ENCODE measurements at regions not wholly inside any gene's neighbourhood (a gene's known extent, or its start where the extent isn't known, plus 50 kb on each side); places are given as distances from the start of the nearest gene placed in this dataset.

DNA sequence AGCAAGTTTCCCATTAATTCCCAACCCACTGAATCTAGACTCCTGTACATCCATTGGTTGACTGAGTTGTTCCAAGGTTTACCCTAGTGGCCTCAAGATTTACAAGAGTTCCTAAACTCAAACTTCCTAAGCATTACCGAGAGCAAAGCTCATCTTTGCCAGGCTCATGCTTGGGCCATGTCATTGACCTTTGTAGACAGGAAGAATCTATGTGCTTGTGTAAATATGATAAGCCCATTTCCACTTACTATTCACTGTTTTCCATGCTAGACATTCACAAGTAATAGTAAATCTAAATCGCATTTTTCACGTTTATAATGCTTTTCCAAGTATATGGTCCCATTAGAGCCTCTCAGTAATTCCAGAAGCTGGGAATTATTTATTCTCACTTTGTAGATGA is 534.5 kb upstream of the CLINT1 start:
- DNase-seq, result no peak

DNA sequence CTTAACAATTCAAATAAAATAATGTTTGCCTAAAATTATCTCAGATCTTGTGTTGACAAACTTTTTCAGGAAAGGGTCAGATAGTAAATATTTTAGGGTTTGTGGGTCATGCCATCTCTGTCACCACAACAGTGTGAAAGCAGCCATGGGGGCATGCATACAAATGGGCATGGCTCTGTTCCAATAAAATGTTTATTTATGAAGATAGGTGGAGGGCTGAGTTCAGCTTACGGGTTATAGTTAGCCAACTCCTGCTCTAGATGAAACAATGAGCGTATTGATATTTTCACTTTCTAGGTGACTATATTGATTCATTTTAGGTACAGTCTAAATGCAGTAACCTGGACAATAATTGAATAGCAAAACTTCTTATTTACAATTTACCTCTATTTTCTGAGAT is 533.8 kb upstream of the CLINT1 start:
- no peak for DNase-seq

DNA sequence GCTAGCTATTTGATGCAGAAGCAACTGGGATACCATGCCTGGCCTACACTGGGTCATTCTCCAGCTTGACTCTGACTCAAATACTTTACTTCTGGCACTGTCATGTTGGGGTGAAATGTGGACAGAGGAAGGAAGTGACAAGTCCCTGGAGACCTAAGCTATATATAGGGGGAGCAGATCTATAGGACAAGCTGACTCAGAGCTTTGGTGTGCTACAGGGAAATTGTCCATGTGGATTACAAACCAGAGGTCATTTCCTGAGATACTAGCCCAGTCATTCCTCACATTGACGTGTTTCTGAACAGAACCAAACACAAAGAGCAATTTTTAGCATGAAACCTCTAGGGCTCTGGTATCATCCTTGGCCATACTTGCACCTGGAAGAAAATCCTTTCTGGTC is 531.6 kb upstream of the CLINT1 start:
- DNase-seq, result no peak

DNA sequence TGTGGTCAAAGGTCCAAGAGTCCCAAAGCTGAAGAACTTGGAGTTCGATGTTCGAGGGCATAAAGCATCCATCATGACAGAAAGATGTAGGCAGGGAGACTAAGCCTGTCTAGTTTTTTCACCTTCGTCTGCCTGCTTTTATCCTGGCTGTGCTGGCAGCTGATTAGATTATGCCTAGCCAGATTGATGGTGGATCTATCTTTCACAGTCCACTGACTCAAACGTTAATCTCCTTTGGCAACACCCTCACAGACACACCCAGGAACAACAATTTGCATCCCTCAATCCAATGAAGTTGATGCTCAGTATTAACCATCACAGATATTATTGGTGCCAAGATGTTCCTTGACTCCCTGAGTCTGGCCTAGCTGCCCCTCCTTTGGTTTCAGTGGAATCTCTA is 530.8 kb upstream of the CLINT1 start:
- no peak for DNase-seq

DNA sequence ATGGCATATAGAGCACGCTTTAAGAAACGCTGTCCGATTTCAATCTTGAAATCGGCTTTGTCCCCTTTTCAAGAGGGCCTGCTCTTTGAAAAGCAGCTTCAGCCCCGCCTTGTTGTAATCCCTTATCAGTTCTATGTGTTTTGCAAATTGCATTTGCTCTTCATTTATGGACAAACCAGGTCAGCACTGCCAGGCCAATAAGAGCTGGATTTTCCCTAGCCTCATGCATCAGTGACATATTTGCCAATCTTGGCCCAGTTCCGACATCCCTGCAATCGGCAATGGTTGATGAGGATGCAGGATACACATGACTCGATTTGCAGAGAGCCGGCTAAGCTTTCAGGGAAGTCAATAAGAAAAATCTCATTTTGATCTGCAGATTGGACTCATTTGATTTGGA is 529.1 kb upstream of the CLINT1 start:
- DNase-seq, result no peak

DNA sequence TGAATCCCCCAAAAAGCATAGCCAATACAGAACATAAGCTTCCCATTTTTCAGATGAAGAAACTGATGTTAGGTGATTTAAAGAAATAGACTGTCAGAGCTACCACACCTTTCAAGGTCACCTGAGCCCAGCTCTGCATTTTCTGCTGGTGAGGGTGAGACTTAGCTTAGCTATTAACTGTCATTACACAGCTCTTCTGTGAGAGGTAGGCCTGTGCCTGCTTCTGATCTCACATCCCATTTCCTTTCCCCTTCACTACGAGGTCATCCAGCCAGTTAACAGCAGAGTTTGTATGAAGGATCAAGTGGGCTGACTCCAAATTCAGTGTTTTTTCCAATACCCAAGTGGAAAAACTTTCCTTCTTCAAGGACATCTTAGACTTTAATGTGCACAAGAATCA is 528.6 kb upstream of the CLINT1 start:
- DNase-seq, result peak; percentile 59

DNA sequence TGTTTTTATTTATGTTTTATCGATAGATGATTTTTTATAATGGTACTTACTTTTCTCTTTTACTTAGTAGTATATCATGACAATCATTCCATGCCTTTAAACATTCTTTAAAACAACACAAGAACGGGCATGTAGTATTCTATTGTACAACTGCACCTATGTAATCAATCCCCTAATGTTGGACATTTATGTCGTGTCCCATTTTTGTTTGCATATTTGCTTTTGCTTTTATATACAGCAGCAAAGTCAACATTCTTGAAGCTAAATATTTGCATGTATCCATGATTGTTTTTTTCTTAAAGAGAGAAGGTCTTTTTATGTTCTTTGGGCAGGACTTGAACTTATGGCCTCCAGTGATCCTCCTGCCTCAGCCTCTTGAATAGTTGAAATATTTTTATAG is 527.0 kb upstream of the CLINT1 start:
- no peak for DNase-seq

DNA sequence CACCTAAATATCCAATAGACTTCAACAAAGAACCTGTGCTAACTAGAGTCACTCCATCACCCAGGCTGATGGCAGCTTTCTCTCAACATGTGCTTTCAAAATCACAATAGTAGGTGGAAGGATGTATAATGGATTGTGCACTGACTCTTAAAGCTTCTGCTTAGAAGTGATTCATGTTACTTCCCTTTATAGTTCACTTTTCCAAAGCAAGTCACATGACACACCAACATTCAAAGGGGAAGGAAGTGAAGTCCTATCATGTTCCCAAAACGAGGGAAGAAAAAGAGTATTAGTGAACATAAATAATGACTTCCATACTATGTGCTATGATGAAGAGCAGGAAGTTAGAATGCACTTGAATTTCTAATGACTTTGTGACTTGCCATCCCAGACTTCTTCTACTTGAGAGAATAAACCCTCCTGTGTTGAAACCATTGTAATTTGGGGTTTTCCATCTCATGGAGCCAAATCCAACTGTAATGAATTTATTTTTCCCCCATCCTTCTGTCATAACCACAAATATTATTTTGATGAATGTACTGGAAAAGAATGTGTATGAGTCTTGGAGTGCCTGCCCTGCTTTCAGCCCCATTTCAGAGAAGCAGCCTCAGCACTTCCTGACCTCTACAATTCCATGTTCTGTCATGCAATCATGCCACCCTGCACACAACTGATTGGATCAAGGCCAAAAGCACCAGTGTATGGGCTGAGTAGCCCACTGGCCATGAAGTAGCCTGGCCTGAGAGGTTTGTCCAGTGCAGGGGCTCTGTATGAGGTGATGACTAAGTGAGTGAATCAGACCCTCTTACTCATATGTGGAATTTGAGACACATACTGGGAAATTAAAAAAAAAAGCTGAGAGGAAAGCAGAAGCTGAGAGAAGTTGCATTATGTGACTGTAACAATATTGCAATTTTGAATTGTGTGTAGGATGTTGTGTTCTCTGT is 525.9 kb upstream of the CLINT1 start:
- no peak for DNase-seq

DNA sequence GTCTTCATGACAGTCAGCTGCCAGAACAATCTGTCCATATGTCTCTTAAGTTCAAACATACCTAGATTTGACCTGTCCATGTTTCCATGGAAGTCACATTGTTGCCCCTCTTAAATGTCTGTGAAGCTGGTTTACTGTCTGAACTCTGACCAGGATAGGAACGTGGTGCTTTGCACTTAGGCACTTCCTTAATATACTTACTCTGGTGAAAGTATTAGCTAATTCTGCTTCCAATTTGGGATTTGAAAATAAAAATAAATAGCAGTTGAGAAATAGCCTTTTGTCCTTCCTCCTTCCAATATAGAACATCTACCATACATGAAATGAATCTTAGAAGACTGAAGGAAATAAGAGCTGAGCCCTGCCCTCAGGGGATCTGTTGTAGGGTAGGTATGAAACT is 524.5 kb upstream of the CLINT1 start:
- no peak for DNase-seq

DNA sequence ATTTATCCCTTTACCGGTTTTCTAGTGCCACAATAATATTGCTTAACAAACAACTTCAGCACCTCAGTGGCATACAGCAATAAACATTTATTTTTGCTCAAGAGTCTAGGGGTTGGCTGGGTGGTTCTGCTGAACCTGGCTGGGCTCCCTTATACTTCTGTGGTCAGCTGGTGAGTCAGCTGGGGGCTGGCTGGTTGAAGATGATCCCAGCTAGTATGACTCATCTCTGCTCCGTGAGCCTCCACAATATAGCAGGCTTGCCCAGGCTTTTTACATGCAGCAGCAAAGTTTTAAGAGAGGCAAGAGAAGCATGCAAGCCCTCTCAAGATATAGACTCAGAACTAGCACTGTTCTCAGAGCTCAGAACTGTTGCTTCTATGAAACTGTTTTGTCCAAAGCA is 523.5 kb upstream of the CLINT1 start:
- peak; percentile 95 for DNase-seq

DNA sequence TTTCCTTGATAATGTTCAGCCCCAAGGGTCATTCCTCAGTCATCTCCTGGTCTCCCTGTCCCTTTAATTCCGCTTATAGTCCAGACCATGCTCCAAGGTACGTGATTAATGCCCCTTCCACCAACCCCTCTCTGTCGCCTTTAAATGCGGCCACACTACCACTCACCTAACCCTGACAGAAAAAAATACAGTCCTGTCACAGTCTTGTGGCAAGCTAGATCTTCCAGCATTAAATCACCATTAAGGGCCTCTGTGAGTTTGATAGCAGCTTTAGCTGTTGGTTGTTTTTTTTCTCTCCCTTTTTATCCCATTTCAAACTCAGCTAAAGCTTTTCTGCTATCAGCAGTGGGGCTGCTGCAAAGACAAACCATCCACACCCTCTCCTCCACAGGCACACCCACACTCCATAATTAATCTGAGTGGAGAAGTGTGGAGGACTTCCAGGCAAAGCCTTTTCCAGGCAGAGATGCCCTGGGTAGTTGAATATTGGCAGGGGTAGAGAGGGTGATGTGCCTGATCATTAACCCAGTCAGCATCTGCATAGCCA is 522.7 kb upstream of the CLINT1 start:
- DNase-seq, result no peak

DNA sequence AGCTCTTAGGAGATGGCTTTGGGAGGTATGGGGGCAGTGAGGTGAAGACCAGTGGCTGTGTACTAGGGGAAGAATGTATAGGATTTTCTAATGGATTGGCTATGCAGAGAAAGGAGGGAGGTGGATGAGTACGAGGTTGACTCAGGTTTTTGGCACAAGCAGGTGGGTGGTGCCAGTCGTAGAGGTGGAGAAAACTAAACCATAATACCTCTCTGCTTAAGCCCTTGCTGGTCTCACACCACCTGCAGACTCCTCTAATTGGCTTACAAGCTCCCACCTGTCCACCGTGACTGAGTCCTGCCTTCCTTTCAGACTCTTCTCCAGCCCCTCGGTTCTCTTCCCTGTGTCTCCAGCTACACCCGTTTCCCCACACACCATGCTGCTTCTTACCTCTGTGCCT is 521.7 kb upstream of the CLINT1 start:
- no peak for DNase-seq

DNA sequence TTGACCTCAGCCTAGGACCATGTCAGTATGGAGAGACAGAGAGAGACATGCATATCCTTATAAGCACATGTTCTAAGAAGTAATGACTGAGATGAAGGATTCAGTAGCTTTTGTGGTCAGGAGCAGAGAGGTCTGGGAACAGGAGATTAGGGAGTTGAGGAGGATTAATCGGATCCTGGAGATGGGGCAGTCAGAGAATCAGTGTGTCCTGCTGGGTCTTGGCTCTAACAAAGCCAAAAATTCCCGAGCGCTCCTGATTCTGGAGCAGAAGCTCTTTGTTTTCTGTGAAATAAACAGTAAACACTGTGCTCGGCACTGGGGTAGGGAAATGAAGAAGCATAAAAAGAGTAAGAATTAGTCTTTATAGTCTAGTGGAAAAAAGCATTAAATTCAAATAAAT is 520.0 kb upstream of the CLINT1 start:
- DNase-seq, result no peak

DNA sequence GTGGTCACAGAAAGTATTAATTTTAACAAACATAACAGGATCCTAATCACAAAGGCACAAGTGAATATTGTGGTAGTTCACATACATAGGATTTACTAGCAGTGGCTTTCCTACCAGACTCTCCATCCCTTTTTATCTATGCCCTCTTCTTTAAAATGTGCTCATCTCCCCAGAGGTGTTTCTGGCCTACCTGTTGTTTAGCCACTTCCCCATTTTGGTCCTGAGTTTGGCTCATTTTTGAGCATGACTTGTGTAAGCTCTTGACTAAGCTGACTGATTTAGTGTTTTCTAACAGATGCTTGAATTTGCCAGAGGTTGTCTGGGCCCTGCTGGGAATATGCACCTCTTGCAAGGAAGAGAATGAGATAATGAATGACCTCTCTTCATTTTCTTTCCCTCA is 517.7 kb upstream of the CLINT1 start:
- no peak for DNase-seq

DNA sequence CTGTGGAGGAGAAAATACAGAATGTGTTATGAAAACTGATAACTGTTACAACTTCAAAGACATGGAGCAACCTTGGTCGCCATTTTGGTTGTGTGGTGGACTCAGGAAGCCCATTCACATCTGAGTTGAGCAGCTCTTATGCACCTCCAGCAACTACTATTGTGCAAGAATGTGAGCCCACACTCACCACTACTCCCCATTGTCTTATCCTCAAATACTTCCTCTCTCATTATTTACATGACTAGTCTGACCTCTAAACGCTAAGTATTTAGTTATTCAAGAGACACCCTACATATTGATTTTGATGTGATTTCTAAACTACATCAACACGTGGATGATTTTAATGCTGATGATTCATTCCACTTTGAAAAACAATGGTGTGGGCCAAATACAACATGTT is 516.6 kb upstream of the CLINT1 start:
- no peak for DNase-seq

DNA sequence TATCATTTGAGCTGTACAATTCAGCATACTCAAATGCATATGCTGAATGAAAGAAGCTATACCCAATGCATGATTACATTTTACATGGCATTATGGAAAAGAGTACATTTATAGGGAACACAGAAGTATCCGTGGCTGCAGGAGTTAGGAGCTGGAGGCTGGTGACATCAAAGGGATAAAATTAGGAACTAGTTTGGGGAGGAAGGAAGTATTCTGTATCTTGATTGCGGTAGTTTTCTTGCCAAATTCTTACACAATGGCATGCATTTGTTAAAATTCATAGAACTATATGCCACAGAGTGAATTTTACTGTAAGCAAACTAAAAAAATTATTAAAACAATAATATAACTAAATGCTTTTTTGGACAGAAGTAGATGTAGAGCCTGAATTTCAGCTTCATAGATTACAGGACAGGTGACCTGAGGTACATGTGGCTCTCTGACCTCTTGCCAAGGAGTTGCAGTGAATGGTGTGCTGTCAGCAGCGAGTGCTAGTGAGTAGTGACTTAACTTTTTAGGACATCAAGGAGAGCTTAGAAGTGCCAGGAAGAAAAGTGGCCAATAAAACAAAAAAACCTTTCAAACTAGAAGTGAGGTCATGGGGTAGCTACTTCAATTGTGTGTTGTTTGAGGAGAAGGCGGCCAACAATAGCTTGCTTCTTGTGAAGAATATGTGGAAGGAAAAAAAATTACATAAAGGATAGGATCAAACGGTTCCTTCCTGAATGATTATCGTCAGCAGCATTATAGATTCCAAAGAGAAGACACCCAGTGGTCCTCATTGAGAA is 514.9 kb upstream of the CLINT1 start:
- DNase-seq, result no peak

DNA sequence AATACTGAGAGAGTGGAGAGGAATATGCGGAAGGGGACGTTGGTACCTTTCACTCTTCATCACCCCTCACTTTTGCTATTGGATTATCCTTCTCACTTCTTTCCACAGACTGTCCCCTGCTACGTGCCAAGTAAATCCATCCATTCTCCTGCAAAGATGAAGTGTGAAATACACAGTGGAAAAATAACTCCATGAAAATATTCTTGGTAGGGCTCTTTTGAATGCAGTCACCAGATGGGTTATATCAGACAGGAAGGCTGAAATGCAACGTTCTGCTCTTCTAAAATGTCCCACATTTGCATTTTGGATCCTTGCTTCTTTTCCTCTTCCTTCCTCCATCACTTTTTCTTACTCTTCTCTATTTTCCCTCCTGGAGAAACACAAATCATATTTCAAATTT is 510.3 kb upstream of the CLINT1 start:
- no peak for DNase-seq

DNA sequence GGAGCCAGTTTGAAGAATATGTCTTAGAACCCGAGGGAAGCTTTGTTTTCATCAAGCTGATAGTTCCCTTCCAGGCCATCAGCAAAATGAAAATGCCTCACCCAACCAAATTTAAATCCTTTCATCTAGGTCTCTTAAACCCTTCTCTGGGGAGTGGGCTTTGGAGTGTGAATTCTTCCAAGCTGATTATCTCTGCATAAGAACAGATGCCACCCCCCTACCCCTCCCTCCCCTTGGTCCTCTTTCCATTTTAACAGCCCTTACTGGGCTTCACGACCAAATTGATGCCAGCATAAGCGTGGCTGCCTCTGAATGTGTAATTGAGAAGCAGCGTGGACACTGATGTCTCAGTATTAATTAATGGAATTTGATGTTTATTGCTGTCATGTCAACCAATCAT is 509.7 kb upstream of the CLINT1 start:
- no peak for DNase-seq

DNA sequence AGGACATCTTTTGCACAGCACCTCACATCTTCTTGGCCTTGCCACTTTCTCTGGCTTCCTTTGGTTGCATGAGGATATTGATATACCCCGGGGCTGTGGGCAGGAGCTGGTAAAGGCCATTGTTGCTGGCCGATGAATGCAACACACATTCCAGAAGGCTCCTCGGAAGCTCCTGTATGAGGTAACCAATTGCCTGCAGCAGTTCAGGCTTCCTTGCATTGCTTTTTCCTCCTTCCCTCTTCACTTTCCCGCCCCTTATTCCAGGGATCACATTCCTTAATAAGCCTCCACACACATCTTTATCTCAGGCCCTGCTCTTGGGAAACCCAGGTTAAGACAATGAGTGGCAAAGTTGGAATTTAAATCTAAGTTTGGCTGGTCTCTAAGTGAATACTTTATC is 505.4 kb upstream of the CLINT1 start:
- peak; percentile 90 for DNase-seq

DNA sequence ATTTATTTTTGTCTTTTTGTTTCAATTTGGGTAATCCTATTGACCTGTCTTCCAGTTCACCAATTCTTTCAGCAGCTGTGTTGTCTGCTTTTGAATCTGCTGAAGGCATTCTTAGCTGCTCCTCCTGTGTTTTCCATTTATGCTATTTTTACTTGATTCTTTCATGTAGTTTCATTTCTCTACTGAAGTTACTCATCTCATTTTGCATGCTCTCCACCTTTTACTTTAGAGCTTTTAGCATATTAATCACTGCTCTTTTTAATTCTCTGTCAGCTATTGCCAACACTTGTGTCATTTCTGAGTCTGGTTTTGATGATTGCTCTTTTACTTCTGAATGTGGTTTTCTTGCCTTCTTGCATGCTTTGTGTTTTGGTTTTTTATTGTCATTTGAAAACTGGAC is 496.0 kb upstream of the CLINT1 start:
- DNase-seq, result no peak

DNA sequence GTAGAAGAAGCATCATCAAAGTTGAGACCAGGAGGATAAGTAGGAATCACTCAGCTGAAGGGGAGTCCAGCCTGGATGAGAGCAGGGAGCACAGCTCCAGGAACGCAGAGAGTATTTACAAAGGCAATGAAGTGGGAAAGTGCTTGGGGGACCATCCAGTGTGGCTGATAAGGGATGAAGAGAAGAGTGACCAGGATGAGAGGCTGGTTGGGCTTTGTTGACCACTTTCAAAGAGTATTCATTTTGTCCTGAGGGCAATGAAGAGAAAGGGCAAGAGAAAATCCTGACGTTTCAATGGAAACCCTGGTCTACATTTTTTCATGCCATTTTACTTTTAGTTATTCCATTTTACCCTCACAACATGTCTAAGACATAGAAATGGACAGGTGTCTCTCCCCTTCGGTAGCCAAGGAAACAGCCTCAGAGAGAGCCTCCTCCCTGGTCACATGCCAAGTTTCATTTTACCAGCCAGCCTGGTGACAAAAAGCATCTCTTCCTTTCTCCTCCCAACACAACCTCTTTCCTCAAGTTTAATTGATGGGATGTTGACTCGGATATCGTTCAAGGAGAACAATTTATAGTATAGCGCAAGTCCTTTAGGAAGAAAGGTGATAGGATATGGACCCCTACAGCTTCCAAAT is 492.7 kb upstream of the CLINT1 start:
- DNase-seq, result no peak

DNA sequence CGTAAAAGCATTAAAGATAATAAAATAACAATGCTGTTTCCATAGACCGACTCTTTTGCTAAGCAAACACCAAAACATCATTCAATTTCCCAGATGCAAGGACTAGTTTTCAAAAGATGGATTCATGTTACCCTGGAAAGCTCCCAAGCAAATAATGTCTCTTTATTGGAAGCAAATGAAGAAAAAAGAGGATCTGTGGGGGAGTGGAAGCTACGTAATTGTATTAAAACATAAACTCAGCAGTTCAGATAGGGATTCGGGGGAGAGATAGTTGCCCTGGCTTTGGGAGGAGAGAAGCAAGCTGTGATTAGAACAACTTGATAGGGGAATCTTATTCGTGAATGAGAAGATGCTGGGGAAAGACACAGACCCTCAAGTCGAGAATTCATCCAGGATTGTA is 491.0 kb upstream of the CLINT1 start:
- no peak for DNase-seq

DNA sequence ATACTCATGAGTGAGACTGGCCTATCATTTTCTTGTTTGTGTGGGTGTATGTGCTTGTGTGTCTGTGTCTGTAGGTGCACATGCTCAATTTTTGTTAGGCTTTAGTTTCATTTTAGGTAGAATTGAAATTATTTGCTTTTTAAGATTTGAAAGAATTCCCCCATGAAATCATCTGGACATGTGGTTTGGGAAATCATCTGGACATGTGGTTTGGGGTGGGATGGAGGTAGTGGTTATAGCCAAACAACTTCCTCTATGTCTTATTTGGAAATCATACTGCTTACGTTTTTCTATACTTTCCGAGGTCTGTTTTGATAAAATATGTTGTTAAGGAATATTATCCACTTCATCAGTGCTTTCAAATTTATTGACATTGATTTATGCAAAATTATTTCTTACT is 485.4 kb upstream of the CLINT1 start:
- DNase-seq, result no peak

DNA sequence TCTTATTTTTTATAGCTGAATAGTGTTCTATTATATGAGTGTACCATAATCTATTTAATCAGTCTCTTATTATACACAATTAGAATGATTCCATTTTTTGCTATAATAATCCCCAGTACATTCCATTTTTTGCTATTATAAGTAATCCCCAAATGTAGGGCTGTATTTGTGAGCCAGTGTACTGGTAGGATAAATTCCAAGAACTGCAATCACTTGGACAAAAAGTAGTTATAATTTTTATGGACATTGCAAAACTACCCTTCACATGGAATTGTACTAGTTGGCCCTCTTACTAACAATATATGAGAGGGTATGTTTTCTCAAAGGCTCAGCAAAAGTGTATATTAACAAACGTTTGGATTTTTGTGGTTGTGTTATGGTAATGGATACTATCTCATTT is 481.7 kb upstream of the CLINT1 start:
- no peak for DNase-seq
